ENCODE measurements at regions not wholly inside any gene's neighbourhood (a gene's known extent, or its start where the extent isn't known, plus 50 kb on each side); places are given as distances from the start of the nearest gene placed in this dataset.

- TF ChIP-seq CTCF (IDR thresholded peaks at IDR 0.05; ENCODE audit: low read depth, low read length): no peak
- no peak overlapping the region for H3K4me3 ChIP-seq (ENCODE audit: low read depth, low read length)
These were observed 447.1 kb upstream of the SEL1L start for GRCh38 chr14:81980601-81981306.

GRCh38 chr14:81981307-81981675 lies 447.6 kb upstream of the SEL1L start:
- no peak overlapping the region for H3K4me3 ChIP-seq (ENCODE audit: low read depth, low read length)
- TF ChIP-seq CTCF (IDR thresholded peaks at IDR 0.05; ENCODE audit: low read depth, low read length): no peak

DNA sequence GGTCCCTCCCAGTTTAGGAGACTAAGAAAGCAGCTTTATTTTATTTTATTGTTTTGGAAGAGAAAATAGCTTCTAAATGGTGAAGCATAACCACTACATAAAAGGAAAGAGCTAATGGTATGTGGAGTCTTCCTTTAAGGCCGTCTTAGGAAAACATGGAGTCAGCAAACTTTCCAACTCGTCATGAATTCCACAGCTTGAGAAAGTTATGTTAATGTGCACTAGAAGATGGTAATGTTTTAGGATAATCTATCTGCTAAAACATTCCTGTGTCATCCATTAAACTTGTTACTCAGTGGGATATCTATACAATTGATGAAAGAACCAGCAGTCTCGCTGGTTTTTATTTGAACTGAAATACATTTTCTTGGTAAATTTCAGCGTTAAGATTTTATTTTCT lies 448.4 kb upstream of the SEL1L start:
- no peak overlapping the region for H3K4me3 ChIP-seq (ENCODE audit: low read depth, low read length)
- no peak for TF ChIP-seq CTCF (IDR thresholded peaks at IDR 0.05; ENCODE audit: low read depth, low read length)

DNA sequence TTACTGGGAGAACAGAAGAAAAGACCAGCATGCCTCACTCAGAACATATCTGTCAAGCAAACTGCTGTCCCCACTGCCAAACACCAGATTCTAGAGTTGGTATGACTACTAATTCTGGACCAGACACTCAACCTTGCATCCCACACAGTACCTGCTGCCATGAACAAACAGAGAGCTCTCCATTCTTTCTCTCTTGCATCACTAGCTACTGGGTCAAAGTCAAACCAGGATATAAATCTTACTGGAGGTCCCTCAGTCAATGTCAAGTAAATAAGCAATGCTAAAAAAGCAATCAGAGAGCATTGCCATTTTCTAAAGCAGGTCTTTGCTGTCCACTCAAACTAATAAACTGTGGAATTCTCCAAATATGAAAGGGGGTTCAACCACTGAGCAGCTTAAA lies 452.4 kb upstream of the SEL1L start:
- TF ChIP-seq CTCF (IDR thresholded peaks at IDR 0.05; ENCODE audit: low read depth, low read length): no peak
- H3K4me3 ChIP-seq (ENCODE audit: low read depth, low read length): no peak overlapping the region

DNA sequence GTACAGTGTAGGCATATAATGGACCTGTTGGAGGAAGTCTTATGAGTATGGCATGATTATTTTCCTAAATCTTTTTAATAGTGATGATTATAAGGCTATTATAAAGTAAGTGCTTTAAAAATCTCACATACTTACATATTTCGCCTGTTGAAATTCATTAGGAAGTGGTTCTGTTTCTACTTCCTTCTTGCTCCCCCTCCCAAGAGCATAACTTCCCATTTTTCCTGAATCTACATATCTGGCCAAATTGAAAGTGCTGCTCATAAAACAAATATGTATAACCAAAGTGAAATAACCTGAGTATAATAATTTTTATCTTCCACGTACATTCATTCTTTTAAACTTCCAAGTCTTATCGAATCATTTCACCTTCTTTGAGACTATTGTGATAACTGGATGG lies 455.6 kb upstream of the SEL1L start:
- TF ChIP-seq CTCF (IDR thresholded peaks at IDR 0.05; ENCODE audit: low read depth, low read length): no peak
- no peak overlapping the region for H3K4me3 ChIP-seq (ENCODE audit: low read depth, low read length)

DNA sequence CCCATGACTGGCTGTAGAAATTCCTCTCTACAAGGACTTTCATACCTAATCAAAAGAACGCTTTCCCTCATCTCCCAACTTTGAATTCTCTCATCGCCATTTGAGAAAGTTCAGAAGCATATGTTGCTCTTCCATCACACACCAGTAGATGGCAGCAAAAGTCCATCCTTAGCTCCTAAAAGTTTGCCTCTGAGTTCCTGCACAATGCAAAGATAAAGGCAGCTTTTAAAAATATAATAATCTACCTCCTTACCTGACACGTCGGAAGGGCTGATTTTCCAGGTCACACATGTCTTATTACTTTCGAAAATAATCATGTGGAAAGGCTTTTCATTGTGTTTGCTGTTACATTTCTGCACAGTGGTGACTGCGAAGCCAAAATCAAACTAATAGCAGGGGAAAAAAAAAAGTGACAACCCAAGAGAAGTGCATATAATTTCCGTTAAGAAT lies 456.7 kb upstream of the SEL1L start:
- H3K4me3 ChIP-seq (ENCODE audit: low read depth, low read length): no peak overlapping the region
- TF ChIP-seq CTCF (IDR thresholded peaks at IDR 0.05; ENCODE audit: low read depth, low read length): peak; percentile 61

DNA sequence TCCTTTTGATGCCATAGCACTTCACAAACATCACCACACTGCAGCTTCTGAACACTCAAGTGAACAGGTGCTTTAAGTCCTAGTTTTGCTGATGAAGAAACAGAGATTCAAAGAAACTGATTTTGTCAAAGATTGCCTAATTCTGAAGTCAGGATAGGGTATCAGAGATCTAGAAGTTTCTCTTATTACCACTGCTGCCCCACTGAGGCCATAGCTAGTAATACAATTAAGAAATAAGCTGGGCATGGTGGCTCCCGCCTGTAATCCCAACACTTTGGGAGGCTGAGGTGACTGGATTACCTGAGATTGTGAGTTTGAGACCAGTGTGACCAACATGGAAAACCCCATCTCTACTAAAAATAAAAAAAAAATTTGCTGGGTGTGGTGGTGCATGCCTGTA lies 458.3 kb upstream of the SEL1L start:
- no peak for TF ChIP-seq CTCF (IDR thresholded peaks at IDR 0.05; ENCODE audit: low read depth, low read length)
- no peak overlapping the region for H3K4me3 ChIP-seq (ENCODE audit: low read depth, low read length)

Measured in WI38 (cell line).